HG02885 (cell line): ENCODE measurements at regions not wholly inside any gene's neighbourhood (a gene's known extent, or its start where the extent isn't known, plus 50 kb on each side); places are given as distances from the start of the nearest gene placed in this dataset.
"Not testable (repeated sequence)": the region's sequence is repeated elsewhere in the genome, so short reads cannot be mapped to it uniquely, and the experiment has no call there.

ENCODE experiments used
- ATAC-seq: cut with Tn5 transposase; IDR thresholded peaks from one replicate; pipeline ENCODE4 v1.9.1; 2021; ENCODE audit warnings: mild to moderate bottlenecking; ENCODE audit not compliant: unreplicated experiment, poor library complexity

- not testable (repeated sequence) for ATAC-seq
Observed at GRCh38 chr5:177863822-177864446, 81.2 kb upstream of the FAM153A start.

- ATAC-seq, result not testable (repeated sequence)
Observed at GRCh38 chr5:177857642-177858200, 75.0 kb upstream of the FAM153A start.

GRCh38 chr5:177856474-177856873 is 73.8 kb upstream of the FAM153A start:
- not testable (repeated sequence) for ATAC-seq

- ATAC-seq, result not testable (repeated sequence)
Observed at GRCh38 chr5:177847914-177848313, 65.2 kb upstream of the FAM153A start.

- not testable (repeated sequence) for ATAC-seq
Observed at GRCh38 chr5:177846598-177846997, 63.9 kb upstream of the FAM153A start.

GRCh38 chr5:177845906-177846305 is 63.2 kb upstream of the FAM153A start:
- ATAC-seq, result not testable (repeated sequence)

GRCh38 chr5:177836191-177836590 is 53.5 kb upstream of the FAM153A start:
- not testable (repeated sequence) for ATAC-seq
